ENCODE measurements at regions not wholly inside any gene's neighbourhood (a gene's known extent, or its start where the extent isn't known, plus 50 kb on each side); places are given as distances from the start of the nearest gene placed in this dataset.

DNA sequence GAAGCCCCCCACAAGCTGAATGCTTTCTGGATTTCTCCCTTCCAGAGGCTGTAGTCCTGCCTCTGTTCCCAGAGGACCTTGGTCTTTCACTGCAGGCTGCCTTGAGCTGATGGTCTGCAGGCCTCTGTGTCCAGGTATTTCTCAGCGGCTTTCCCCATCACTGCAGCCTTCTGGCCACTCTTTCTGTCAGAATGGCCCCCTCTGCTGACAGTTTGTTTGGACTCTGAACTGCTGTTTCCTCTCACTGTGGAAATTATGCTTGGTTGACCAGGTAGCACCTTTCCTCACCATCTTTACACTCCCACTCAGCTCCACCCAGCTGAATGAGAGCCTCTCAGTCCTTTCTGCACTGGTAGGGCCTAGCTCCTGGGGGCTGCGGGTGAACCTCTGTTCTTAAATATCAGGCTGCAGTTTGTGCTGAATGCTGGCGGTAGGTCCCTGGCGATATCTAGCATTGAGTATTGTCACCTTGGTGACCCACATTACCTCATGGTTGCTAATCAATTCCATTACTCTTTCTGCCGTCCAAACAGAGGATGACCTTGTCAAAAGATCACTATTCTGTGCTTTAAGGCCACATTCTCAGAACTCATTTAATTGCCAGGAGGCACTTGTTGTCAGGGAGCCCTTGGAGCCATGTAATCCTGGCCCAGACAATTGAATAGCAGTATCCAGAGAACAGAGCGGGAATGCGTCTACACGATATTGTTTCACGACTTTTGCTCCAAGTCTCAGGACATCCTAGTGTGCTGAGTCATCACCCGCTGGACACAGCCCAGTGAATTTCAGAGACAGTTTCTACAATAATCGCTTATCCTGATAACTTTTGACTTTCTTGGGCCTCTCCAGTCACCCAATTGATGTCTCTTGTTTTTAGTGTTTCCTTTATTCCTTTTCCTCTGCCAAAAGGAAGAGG, 230.2 kb downstream of the TENT4A start:
- no peak for TF ChIP-seq CTCF (IDR thresholded peaks at IDR 0.05)
- TF ChIP-seq ZFX (IDR thresholded peaks at IDR 0.05; ENCODE audit: borderline replicate concordance), result no peak
- no peak overlapping the region for H3K27ac ChIP-seq

DNA sequence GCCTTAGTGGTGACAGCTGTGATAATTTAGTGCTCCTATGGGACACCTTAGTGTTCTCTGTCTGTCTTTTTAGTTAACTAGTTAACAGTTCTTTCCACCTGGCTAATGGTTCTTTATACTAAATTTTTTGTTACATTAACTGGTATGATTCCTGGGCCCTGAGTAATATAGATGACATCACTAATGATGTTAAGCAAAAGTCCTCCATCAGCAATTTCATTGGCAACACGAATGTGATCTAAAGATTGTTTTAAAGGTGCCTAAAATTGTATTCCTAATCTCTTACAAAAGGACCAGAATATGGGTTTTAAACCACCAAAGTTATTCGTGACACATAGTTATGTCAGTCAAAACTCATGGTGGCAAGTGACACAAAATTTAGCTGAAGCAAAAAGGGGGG, 235.3 kb downstream of the TENT4A start:
- no peak overlapping the region for H3K27ac ChIP-seq
- TF ChIP-seq ZFX (IDR thresholded peaks at IDR 0.05; ENCODE audit: borderline replicate concordance), result no peak
- TF ChIP-seq CTCF (IDR thresholded peaks at IDR 0.05), result no peak

DNA sequence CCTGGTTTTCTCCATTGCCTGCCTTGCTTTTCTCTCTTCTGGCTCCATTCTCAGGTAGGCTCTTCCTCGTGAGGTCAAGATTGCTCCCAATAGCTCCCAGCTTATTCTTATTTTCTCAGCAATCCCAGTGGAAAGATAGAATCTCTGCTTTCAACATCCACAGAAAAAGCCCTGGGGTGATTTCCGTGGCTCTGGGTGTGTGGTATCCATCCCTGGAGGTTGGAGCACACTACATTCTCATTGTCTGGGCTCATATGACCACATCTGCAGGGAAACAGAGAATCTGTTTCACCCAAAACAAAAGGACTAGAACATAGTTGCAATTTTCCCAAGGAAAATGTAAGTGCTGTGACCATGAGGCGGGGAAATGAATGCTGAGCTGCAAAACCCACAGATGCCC, 236.0 kb downstream of the TENT4A start:
- no peak overlapping the region for H3K27ac ChIP-seq
- no peak for TF ChIP-seq CTCF (IDR thresholded peaks at IDR 0.05)
- TF ChIP-seq ZFX (IDR thresholded peaks at IDR 0.05; ENCODE audit: borderline replicate concordance), result no peak

DNA sequence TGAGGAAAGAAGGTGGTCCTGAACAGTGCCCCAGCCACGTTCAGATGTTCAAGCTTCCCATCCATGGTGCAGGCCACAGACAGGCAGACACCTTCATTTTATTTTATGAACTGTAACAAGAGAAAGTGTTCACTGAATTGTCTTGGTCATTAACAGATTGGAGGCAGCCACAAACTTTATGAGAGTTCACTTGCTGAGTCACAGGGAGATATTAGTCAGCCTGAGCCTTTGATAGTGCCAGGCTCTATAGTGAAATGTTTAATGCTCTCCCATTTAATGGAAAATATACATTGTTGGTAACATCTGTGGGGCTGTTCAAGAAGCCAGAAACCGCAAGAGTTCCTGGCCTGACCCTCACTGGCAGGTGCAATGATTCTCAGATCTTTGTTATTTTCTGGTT, 237.0 kb downstream of the TENT4A start:
- no peak overlapping the region for H3K27ac ChIP-seq
- TF ChIP-seq CTCF (IDR thresholded peaks at IDR 0.05), result no peak
- no peak for TF ChIP-seq ZFX (IDR thresholded peaks at IDR 0.05; ENCODE audit: borderline replicate concordance)

GRCh38 chr5:6950860-6951259, 237.6 kb downstream of the TENT4A start:
- no peak overlapping the region for H3K27ac ChIP-seq
- no peak for TF ChIP-seq ZFX (IDR thresholded peaks at IDR 0.05; ENCODE audit: borderline replicate concordance)
- no peak for TF ChIP-seq CTCF (IDR thresholded peaks at IDR 0.05)

DNA sequence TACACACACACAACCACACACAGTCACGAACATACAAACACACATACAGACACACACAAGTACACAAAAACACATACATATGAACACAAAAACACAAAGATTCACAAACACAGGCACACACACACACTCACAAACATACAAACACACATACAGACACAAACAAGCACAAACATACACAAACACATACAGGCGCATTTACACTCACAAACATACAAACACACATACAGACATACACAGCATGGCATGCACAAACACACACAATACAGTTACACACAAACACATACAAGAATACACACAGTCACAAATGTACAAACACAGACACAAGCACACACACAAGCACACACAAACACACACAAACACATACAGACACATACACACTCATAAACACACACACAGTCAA, 247.9 kb downstream of the TENT4A start:
- no peak overlapping the region for H3K27ac ChIP-seq
- TF ChIP-seq ZFX (IDR thresholded peaks at IDR 0.05; ENCODE audit: borderline replicate concordance) (no peak), CTCF (IDR thresholded peaks at IDR 0.05) (no peak)

GRCh38 chr5:6961837-6962635, 248.8 kb downstream of the TENT4A start:
- TF ChIP-seq CTCF (IDR thresholded peaks at IDR 0.05) (no peak), ZFX (IDR thresholded peaks at IDR 0.05; ENCODE audit: borderline replicate concordance) (no peak)
- no peak overlapping the region for H3K27ac ChIP-seq
